HEK293T (cell line): ENCODE measurements at regions not wholly inside any gene's neighbourhood (a gene's known extent, or its start where the extent isn't known, plus 50 kb on each side); places are given as distances from the start of the nearest gene placed in this dataset.

Source experiments
- ELF4 ChIP-seq: fragments of 450-650 bp; IDR thresholded peaks from 2 replicates; pipeline ENCODE4 v1.6.1; 2017; ENCODE audit warnings: antibody characterized with exemption
- FOXK2 ChIP-seq: fragments of 450-650 bp; IDR thresholded peaks from 2 replicates; pipeline ENCODE4 v1.6.1; 2016; ENCODE audit warnings: mild to moderate bottlenecking
- HDGF ChIP-seq: fragments of 450-650 bp; IDR thresholded peaks from 2 replicates; pipeline ENCODE4 v1.6.1; 2017; ENCODE audit warnings: antibody characterized with exemption, borderline replicate concordance
- L3MBTL2 ChIP-seq: fragments of 450-650 bp; conservative IDR thresholded peaks from 2 replicates; pipeline ENCODE4 v1.6.1; 2016; ENCODE audit warnings: mild to moderate bottlenecking
- SP1 ChIP-seq: fragments of 450-650 bp; IDR thresholded peaks from 2 replicates; pipeline ENCODE4 v1.6.1; 2017
- SUZ12 ChIP-seq: fragments of 450-650 bp; IDR thresholded peaks from 2 replicates; pipeline ENCODE4 v1.6.1; 2016; ENCODE audit warnings: mild to moderate bottlenecking
- TF ChIP-seq, protein P1 (sequence below): fragments of 450-650 bp; IDR thresholded peaks from 2 replicates; pipeline ENCODE4 v1.6.1; 2016

DNA sequence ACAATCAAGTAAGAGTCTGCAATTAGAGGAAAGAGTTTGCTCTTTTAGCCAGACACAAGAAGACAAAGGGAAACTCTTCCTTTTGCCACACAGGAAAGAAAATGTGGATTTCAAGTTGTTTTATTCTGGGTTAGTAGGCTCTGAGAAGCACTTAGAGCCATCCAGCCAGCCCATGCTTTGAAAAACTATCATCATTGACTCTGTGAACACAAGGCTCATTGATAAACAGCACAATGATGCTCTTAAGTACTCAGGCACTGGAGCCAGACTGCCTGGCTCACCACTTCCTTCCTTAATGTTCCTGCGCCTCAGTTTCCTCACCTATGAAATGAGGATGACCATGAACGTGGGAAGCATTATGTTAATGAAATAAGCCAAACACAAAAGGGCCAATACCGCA lies 150.2 kb upstream of the EEA1 start:
- no peak for TF ChIP-seq SP1
- no peak for TF ChIP-seq L3MBTL2
- TF ChIP-seq HDGF: no peak
- TF ChIP-seq SUZ12: no peak
- TF ChIP-seq, protein P1, sequence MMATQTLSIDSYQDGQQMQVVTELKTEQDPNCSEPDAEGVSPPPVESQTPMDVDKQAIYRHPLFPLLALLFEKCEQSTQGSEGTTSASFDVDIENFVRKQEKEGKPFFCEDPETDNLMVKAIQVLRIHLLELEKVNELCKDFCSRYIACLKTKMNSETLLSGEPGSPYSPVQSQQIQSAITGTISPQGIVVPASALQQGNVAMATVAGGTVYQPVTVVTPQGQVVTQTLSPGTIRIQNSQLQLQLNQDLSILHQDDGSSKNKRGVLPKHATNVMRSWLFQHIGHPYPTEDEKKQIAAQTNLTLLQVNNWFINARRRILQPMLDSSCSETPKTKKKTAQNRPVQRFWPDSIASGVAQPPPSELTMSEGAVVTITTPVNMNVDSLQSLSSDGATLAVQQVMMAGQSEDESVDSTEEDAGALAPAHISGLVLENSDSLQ: no peak
- TF ChIP-seq ELF4: no peak
- TF ChIP-seq FOXK2: no peak
